HG03469 (cell line): ENCODE measurements at regions not wholly inside any gene's neighbourhood (a gene's known extent, or its start where the extent isn't known, plus 50 kb on each side); places are given as distances from the start of the nearest gene placed in this dataset.
"Not testable (repeated sequence)": the region's sequence is repeated elsewhere in the genome, so short reads cannot be mapped to it uniquely, and the experiment has no call there.

ENCODE experiments used
- ATAC-seq: cut with Tn5 transposase; IDR thresholded peaks from one replicate; pipeline ENCODE4 v1.9.1; 2021; ENCODE audit warnings: mild to moderate bottlenecking, moderate library complexity, moderate number of reproducible peaks; ENCODE audit not compliant: unreplicated experiment

DNA sequence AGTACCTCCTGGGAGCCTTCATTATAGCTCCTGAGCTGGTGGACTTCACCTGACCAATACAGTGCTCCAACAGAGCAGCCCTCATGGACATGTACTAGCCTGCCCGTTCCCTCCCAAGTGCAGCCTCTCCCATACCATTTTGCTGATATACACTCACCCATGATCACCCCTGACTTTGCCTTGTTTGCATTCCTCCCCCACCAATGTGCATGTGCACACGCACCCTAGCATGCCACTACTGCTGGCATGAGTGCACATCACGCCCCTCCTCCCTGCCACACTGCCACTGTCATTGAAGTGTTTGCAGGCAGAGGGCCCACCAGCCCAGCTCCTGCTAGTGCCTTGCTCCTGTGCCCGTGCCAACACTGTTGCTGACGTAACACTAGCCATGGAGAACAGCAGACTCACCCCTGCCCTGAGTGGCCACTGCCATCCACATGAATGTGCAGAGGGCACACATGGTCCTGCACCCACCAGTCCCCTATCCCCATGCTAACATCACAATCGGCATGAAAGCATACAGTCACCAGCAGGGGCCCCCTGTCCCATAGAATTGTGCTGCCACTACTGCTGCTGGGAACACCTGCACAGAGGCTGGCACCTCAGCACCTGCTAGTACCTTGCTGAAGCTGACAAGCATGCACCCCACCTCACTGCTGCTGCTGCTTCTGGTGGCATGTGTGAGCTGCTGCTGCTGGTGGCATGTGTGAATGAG lies 110.3 kb downstream of the SINHCAF start:
- ATAC-seq, result no peak

DNA sequence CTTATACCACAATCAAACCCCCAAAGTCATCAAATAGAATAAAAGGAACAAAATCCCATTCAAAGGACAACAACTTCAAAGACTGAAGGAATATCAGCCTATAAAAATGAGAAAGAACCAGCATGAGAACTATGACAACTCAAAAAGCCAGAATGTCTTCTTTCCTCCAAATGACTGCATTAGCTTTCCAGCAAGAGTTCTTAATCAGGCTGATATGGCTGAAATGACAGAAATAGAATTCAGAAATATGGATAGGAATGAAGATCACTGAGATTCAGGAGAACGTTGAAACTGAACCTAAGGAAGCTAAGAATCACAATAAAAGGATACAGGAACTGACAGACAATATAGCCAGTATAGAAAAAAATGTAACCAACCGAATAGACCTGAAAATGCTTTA lies 109.5 kb downstream of the SINHCAF start:
- no peak for ATAC-seq

DNA sequence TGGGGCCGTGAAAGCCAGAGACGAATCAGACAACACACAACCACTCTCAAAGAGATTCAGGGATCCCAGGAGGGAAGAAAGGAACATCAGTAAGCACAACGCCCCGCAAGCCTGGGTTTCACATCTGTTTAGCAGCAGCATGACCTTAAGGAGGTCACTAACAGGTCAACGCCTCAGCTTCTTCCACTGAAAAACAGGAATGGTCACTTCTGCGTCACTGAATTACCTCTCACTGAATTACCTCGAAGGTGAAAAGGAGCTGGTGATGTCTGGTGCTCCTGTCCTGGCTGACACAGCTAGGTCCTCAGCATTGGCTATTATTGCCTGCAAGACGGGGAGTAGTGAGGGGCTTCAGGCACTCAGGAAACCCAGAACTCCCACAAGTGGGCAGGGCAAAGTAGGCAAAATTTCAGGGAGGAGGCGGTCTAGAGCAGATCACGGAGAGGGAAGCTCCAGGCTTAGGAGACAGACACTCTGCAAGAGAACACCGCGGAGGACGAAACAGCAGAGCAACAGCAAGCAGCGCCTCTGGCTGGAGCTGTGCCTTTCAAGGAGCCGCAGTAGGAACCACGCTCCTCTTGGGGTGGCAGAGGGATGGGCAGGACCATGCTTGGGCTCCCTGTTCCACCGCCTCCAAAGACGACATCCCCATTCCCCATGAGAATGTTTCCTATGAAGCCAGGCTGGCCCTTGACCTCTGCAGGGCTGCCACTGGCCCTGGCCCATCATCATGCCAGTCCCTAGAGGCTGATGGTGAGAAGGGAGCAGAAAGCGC lies 108.4 kb downstream of the SINHCAF start:
- ATAC-seq, result no peak

DNA sequence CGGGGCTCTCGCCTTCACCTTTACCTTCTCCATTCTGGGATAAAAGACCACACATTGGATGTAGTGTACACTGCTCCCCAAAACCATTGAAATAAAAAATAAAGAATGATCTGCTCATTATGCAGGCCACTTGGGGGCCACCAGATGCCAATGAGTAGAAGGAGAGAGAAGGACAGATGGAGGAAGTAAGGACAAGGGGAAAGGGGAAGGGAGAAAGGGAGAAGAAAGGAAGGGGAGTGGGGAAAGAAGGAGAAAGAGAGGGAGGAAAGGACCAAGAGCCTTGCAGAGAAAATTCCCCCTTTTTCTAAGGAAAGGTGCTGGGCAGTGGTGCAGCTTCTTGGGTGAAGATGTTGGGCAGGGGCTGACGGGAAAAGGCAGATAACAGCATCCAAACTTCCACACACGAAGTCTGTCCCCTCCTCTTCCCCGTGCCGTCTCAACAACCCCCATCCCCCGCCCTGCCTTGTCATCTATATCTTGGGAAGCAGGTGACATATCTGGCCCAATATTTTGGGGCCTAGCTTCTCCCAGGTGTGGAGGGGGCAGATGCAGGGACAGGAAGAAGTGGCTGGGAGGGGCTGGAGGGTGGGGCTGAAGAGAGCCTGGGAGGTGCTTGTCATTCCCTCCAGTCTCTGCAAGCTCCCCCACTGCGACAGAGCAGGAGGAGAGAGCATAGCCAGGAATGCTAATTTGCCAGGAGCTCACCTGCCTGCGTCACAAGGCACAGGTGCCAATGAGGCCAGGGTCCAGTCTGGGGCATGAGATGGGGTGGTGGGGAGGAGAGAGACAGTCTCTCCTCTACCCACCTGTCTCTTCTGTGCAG lies 107.5 kb downstream of the SINHCAF start:
- ATAC-seq, result no peak

DNA sequence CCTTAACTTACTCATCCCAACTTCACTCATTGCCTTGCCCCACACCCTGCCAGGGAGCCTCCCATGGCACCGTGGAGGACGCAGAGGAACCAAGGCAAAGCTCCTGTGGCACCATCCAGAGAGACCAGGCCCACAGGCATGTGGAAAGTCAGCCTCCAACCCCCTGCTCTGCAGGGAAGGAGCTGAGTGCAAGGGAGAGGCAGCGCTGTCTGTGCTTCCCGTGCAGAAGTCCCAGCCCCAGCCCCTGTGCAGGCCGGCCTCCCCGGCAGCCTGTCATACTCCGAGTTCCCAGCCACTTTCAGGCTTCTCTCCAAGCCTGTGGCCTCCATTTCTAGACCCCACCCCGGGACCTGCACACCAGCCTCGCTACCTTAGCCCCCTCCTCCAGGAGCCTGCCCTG lies 106.4 kb downstream of the SINHCAF start:
- ATAC-seq, result no peak

DNA sequence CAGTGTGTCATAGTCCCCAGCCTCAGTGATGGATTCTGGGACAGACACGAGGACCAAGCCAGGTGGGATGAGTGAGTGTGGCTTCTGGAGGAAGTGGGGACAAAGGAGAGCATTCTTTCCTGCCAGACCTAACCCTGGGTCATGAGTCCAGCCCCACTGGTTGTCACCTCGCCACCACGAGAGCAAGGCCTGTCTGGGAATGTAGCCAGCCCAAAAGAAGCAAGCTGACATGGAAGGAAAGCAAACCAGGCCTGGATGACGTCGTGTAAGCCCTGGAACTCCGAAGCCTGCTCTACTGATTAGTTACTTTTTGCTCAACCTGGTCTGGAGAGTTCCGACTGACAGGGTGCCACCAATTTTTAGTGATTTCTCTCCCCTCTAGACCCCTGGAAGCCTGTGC lies 105.9 kb downstream of the SINHCAF start:
- no peak for ATAC-seq

DNA sequence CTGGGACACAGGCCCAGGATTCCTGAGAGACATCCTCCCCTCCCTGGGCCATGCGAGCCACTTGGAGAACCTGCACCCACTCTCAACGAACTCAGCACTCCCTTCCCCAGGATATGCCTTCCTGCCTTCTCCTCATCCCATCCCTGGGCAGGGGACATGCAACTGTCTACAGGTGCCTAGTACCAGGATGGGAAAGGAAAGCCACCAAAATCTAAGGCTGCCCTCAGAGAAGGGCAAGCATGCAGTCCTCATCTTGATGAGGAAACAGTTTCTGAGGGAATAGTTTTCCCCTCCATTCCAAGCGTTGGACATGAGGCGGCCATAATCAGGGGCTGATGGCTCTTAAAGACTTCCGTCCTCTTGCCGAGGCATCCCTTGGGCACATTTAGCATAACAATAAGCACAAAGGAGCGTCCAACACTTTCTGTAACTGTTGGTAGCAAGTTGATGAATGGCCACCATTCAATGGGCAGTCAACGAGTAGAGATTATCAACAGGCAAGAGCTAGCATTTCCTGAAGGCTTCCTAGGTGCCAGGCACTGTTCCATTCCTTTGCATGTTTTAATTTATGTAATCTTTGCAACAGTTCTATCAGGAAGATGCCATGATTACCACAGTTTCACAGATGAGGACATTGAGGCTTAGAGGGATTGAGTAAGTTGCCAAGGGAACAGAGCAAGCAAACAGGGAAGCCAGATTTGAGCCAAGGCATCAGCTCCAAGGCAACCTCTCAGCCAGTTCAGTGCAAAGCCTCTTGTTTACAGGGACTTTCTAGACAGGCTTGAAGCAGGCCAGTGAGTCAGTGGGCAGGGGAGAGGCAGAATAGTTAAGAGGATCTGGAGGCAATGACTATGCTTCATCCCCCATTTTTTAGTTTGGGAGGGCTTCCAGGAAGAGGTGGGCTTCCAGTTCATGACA lies 105.1 kb downstream of the SINHCAF start:
- ATAC-seq, result no peak

DNA sequence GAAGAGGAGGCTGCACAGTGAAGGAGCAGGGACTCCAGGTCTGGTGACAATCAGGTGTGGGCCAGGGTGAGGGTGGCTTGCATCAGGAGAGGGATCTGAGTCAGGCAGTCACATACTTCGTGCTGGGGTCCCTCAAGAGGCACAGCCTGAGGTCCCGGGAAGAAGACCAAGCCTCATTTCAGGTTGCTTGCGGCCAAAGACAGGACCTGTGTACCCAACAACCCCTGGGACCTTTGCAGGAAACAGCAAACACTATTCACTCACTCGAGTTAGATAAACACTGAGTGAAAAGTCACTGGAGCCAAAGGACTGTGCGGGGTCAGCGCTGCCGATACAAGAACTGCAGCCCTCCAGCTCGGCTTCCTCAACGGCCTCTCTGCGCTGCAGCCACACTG lies 104.4 kb downstream of the SINHCAF start:
- no peak for ATAC-seq

DNA sequence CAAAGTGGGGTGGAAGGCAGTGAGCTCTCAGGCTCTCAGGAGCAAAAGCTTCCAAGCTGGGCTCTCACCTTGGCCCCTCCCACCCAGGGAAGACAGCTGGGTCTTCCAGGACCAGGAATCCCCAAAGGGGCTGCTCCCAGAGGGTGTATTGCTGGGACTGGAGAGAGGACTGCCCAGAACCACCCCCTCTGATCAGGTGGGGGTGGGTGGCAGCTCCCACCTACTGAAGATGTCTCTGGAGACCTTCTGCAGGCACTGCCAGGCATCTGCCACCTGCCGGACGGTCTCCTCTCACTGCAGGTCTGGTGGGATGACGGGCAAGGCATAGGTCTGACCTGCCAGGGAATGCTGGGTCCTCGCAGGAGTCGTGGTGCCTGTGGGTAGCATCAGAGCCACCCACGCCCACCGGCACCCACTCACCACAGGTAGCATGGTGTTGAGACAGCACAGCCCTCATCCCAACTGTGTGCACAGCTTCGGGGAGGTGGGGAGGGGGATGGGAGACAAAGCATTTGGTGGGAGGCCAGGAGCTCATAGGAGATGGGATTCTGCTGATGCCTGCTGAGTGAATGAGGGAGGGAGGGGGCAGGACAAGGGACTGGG lies 103.2 kb downstream of the SINHCAF start:
- ATAC-seq, result no peak

DNA sequence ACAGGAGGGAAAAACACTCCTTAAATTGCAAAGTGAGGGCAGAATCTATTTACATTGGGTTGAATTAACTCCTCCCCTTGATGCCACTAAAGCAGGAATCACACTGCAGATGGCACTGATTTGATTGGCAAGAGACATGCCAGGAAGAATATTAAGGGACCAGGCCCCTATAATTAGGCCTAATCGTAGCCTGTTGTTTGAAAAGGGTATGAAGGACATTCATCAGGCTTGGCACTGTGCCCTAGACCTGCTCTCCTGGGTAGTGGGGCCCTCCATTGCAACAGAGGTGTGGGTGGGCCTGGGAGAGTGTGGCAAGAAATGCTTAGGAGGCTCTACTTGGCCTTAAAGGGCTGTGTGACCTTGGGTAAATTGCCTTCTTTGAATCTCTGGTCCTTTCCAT lies 102.3 kb downstream of the SINHCAF start:
- ATAC-seq, result not testable (repeated sequence)

DNA sequence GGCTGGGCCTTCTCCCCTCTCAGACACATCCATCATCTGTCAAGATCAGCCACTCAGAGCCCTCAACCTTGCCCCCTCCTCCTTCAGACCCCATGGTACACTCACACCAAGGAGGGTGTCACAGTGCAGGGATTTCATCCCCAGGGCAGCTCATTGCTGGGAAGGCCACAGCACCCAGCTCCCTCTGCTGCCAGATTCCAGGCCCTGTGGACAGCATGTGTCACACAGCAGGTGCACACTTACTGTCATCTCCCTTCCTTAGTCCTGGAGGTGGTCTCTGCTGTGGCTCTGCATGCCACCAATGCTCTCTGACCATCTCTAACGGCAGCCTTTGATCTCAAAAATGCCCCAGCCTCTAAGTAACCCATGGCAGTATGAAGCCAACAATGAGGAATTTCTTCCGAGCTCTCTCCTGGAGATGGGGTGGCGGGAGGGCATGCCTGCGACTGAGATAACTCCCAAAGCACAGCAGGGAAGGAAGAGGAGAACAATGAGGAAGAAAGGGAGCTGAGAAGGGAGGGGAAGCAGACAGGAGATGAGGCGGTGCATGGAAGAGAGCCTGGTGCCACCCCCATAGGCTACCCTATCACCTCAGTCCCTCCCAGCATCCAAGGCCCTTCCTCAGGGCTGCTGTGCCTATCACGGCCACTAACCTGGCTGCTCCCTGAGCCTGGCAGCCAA lies 101.0 kb downstream of the SINHCAF start:
- ATAC-seq, result no peak

DNA sequence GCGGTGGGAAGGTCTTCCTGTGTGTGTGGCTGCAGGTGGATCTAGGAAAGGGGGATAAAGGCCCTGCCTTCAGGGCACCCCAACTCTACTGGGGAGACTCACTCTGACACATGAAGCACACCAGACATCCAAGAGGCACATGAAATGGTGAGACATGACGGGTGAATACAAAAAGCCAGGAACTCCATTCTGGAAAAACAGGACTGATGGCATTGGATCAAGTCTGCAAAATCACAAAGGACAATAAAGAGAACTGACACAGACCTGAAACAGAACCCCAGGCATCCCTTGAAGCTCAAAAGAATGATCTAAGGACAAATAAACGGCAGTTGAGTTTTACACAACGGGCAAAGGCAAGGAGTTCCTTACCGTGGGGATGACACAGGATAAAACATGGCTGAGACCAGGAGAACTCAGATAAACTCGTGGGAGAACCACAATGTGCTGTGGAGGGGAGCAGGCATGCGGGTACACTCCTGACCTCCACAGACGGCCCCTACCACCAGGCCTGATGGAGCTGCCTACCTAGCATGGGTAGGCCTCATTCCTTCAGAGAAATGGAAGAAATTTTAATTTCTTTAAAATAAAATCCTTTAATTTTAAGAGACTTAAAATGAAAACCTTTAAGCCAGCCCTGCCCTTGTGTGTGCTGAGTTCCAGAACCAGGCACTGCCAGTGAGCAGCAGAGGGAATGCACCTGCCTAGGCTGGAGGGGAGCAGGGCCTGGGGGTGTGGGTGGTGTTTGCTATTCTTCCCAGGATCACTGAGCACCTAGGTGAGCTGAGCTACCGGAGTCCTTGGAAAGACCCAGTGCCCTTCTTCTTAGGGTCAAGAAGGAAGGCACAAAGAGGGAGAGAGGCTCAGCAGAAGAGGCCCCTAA lies 100.1 kb downstream of the SINHCAF start:
- ATAC-seq, result no peak

DNA sequence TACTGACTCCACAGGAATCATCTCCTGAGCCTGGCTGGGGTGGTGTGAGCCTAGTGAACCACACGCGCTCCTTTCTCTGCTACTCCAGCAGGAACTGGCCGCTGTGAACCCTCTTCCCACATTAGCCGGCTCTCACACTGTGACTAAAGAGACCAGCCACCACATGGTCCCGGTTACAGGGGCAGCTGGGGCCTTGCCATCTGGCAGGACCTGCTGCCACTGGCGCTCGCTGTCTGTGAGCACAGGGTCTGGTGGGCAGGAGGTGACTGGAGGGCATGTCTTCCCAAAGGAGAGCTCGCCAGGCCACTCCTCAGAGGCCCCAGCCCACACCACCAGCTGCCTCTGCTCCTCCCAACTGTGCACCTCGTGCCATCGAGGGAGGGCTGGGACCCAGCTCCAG lies 99.3 kb downstream of the SINHCAF start:
- no peak for ATAC-seq

DNA sequence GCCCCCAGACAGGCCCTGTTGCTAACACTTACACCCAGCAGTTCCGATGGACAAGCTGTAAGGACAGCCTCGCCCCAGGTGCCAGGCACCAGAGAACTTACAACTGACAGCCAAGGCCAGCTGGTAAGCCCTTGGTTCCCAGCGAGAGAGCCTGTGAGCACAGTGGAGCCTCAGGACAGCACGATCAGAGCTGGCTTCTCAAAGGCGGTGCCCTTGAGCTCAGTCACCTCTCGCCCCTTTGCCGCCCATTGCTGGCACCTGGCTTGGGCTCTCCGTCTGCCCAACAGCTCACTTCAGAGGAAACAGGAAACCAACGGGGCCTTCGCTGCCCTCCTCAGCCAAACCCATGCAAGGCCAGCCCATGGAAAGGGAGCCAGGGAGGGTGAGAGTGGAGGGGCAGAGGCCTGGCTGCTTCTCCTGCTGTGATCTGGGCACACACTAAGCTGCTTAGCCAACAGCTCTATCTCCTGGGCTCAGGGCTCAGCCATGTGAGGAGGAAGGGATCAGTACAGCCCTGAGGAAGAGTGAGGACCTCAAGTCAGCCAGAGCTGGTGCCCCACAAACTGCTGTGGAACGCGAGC lies 98.5 kb downstream of the SINHCAF start:
- no peak for ATAC-seq

DNA sequence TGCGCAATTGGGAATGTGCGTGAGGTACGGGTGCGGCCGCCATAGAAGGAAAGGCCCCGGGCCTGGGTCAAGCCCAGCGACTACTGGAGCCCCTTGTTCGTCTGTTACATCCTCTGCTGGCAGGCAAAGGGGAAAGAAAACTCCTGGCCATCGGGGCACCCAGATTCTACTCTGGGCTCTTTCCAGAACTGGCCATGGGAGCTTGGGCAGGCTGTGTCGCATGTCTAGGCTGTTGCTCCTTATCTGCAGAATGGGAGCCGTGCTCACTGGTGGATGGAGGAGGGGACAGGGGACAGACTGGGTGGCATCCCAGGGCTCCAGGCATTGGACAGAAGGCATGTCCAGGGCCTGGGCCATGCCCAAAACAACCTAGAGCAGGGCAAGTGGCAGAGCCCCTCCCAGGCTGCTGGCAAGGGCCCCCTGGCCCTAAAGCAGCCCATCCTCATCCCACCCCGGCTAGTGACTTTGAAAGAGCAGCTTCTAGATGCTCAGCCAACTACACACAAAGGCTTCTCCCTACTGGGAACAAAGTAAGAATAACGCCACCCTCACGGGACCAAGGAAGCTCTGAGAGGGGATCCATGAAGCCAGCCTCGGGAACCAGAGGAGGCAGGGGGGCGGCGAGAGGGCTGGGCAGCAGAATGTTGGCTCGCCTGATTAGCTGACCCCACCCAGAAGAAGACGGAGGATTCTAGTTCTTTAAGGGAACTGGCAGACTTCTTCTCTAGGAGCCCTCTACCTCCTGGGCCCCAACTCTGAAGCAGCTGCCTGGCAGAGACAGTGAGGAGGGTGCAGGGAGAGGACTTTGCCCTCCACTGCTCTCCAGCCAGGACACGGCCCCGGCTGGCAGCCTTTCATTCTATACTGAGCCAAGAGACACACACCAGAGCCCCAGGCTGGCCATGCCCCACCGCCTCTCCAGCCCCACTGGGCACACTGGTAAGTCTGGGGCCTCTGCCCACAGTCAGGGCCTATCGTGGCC lies 96.8 kb downstream of the SINHCAF start:
- ATAC-seq, result no peak

DNA sequence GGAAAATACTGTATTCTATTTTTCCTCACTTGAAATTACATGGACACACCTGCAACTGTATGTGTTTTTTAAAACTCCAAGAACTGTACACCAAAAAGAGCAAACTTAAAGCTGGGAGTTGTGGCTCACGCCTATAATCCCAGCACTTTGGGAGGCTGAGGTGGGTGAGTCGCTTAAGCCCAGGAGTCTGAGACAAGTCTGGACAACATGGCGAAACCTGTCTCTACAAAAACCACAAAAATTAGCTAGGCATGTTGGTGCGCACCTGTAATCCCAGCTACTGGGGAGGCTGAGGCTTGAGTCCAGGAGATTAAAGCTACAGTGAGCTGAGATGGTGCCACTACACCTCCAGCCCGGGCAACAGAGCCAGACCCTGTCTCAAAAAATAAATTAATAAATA lies 95.9 kb downstream of the SINHCAF start:
- ATAC-seq, result no peak
